HL-60/S4 (cell line): ENCODE measurements at regions not wholly inside any gene's neighbourhood (a gene's known extent, or its start where the extent isn't known, plus 50 kb on each side); places are given as distances from the start of the nearest gene placed in this dataset.

ENCODE experiments used
- in situ Hi-C: fragments of 300-500 bp; cut with MboI; formaldehyde crosslinking; loops from 2 replicates; pipeline ENCODE4 v1.14.3; 2022; ENCODE audit warnings: low sequenced_read_pairs

DNA sequence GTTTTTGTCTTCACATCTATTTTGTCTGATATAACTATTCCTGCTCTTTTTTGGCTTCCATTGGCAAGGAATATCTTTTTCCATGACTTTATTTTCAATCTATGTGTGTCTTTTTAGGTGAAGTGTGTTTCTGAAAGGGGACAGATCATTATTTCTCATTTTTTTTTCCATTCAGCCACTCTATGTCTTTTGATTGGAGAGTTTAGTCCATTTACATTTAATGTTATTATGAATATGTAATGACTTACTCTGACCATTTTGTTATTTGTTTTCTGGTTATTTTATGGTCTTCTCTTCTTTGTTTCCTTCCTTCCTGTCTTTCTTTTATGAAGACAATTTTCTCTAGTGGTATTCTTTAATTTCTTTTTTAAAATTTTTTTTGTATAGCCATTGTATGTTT, 178.6 kb upstream of the CNTN5 start:
- in situ Hi-C loops: no loop called here

GRCh38 chr11:98862169-98862568, 158.6 kb upstream of the CNTN5 start:
- in situ Hi-C loops: no loop called here

DNA sequence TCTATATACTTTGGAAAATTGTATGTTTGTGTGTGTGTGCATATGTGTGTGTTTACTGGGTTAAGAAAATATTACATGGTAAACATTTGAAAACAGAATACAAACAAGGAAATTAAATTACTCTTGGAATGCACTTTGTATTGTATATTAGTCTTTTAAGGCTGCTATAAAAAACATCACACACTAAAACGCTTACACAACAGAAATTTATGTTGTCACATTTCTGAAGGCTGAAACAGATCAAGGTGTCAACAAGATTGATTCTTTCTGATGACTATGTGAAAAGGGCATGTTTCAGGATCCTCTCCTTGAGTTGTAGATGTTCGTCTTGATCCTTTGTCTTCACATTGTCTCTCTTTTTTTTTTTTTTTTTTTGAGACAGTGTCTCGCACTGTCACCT, 149.1 kb upstream of the CNTN5 start:
- in situ Hi-C loops: no loop called here

GRCh38 chr11:98874050-98874449, 146.7 kb upstream of the CNTN5 start:
- in situ Hi-C loops: no loop called here

GRCh38 chr11:98895936-98896335, 124.8 kb upstream of the CNTN5 start:
- in situ Hi-C loops: no loop called here

GRCh38 chr11:98940913-98941312, 79.8 kb upstream of the CNTN5 start:
- in situ Hi-C loops: no loop called here

- in situ Hi-C loops: no loop called here
These were observed 76.3 kb upstream of the CNTN5 start for GRCh38 chr11:98944461-98944860.

- in situ Hi-C loops: no loop called here
These were observed 68.6 kb upstream of the CNTN5 start for GRCh38 chr11:98952107-98952506.

GRCh38 chr11:98955551-98955950, 65.2 kb upstream of the CNTN5 start:
- in situ Hi-C loops: no loop called here

- in situ Hi-C loops: no loop called here
These were observed 56.6 kb upstream of the CNTN5 start for GRCh38 chr11:98964146-98964545.

DNA sequence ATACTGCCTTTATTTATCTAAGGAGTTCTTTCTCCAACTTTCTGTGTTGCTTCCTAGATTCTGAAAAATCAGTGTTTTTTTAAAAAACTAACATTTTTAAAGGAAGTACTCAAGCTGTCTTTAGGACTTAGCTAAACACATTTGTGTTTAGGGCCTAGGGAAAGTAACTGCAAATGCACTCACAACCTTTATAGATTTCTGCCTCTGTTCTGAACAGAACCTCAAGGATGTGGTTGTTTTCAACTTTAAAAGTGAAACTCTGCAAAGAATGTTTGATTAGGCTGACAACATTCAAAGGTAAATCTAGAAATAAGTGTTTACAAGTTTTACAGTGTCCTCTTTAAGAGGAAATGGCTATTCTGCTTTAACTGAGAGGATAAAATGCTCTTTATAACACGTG, 55.4 kb upstream of the CNTN5 start:
- in situ Hi-C loops: no loop called here

DNA sequence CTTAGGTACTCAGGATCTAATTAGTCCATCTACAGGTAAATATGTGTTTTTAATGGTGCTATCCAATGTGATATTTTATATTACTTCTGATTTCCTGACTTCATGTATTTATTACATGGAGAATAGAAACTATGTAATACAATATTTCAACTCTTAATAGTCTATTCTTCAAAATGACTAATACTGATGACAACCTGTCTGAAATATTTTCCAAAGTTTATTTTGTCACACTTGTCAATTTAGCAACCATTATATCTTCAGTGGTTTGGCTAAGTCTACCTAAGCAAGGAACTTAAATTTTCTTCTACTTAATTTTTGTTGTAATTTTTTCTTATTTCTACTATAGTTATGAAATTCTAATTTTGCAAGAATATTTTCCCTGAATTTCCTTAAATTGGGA, 55.0 kb upstream of the CNTN5 start:
- in situ Hi-C loops: no loop called here

GRCh38 chr11:98967005-98967404, 53.7 kb upstream of the CNTN5 start:
- in situ Hi-C loops: no loop called here
